PFSK-1 (cell line): ENCODE measurements at regions not wholly inside any gene's neighbourhood (a gene's known extent, or its start where the extent isn't known, plus 50 kb on each side); places are given as distances from the start of the nearest gene placed in this dataset.

Source experiments
- POLR2AphosphoS5 ChIP-seq: IDR thresholded peaks from 2 replicates; pipeline ENCODE4 v1.6.1; 2012; ENCODE audit warnings: low read depth, mild to moderate bottlenecking, control low read depth, low read length, moderate library complexity
- TF ChIP-seq, protein P1 (sequence below), 2 experiments: IDR thresholded peaks; 2 replicates each; pipeline versions ENCODE4 v1.6.1 to v1.8.0; 2011 to 2012; ENCODE audit warnings: low read depth in 2 of 2, low read length in 2 of 2, control low read depth in 1 of 2, inconsistent platforms in 1 of 2, mild to moderate bottlenecking in 1 of 2, moderate library complexity in 1 of 2; ENCODE audit not compliant: insufficient read depth in 1 of 2

DNA sequence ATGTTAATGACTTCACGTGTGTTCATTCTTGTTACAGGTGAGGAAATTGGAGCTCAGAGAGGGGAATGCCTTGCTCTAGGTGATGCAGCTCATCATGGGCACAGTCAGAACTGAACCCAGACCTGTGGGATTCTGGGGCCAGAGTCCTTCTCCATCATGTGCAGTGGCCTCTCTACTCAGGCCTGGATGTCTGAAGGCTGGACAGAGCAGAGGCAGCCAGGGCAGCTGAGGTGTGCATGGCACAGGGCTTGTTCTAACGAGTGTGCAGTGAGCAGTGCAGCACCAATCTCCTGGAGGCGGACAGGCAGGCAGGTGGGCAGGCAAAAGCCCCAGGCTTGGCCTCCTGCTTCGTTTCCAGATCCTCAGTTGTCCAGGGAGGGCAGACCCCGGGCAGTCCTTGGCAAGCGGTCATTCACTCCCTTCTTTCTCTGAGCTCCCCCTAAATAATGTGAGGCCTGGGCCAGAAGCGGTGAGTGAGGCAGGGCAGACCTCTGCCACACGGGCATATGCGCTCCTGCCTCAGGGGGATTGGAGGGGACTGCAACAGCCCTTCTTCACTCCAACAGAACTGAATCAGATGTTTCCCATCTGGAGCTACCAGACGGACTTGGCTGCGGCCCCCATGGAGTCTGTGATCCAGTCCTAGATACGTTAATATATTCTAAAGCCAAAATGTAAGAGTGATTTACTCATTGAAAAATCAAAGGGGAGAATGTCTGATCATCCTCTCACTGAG, 68.7 kb upstream of the FSTL4 start:
- TF ChIP-seq POLR2AphosphoS5: no peak
- TF ChIP-seq, protein P1, sequence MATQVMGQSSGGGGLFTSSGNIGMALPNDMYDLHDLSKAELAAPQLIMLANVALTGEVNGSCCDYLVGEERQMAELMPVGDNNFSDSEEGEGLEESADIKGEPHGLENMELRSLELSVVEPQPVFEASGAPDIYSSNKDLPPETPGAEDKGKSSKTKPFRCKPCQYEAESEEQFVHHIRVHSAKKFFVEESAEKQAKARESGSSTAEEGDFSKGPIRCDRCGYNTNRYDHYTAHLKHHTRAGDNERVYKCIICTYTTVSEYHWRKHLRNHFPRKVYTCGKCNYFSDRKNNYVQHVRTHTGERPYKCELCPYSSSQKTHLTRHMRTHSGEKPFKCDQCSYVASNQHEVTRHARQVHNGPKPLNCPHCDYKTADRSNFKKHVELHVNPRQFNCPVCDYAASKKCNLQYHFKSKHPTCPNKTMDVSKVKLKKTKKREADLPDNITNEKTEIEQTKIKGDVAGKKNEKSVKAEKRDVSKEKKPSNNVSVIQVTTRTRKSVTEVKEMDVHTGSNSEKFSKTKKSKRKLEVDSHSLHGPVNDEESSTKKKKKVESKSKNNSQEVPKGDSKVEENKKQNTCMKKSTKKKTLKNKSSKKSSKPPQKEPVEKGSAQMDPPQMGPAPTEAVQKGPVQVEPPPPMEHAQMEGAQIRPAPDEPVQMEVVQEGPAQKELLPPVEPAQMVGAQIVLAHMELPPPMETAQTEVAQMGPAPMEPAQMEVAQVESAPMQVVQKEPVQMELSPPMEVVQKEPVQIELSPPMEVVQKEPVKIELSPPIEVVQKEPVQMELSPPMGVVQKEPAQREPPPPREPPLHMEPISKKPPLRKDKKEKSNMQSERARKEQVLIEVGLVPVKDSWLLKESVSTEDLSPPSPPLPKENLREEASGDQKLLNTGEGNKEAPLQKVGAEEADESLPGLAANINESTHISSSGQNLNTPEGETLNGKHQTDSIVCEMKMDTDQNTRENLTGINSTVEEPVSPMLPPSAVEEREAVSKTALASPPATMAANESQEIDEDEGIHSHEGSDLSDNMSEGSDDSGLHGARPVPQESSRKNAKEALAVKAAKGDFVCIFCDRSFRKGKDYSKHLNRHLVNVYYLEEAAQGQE (IDR thresholded peaks at IDR 0.05; ENCODE audit: insufficient read depth in 1 of 2, low read depth in 2 of 2, low read length in 2 of 2): no peak
